Neural cell (in vitro differentiated cells): ENCODE measurements at regions not wholly inside any gene's neighbourhood (a gene's known extent, or its start where the extent isn't known, plus 50 kb on each side); places are given as distances from the start of the nearest gene placed in this dataset.

Experiments
- CTCF ChIP-seq: fragments of 450-650 bp; IDR thresholded peaks from 2 replicates; pipeline ENCODE4 v1.5.1; 2014; ENCODE audit warnings: antibody characterized with exemption, mild to moderate bottlenecking, moderate library complexity; ENCODE audit not compliant: poor library complexity, severe bottlenecking
- EZH2 ChIP-seq: fragments of 200-600, 300-800 bp; shearing (Covaris generic), sonication (generic); IDR thresholded peaks from 2 replicates; pipeline ENCODE4 v1.6.1; 2014; ENCODE audit warnings: antibody characterized with exemption, low read length, borderline replicate concordance, mild to moderate bottlenecking; ENCODE audit not compliant: insufficient read depth, poor library complexity, severe bottlenecking
- POLR2AphosphoS5 ChIP-seq: IDR thresholded peaks from 2 replicates; pipeline ENCODE4 v1.6.1; 2012
- RAD21 ChIP-seq: fragments of 450-650 bp; conservative IDR thresholded peaks from 2 replicates; pipeline ENCODE4 v1.6.1; 2014; ENCODE audit warnings: antibody characterized with exemption, mild to moderate bottlenecking, moderate library complexity
- SMC3 ChIP-seq: fragments of 450-650 bp; conservative IDR thresholded peaks from 2 replicates; pipeline ENCODE4 v1.6.1; 2014; ENCODE audit warnings: antibody characterized with exemption, mild to moderate bottlenecking, moderate library complexity; ENCODE audit not compliant: poor library complexity

- TF ChIP-seq CTCF (no peak), EZH2 (no peak), SMC3 (no peak), RAD21 (no peak), POLR2AphosphoS5 (no peak)
These were observed 86.4 kb downstream of the MICALL2 start for GRCh38 chr7:1372671-1373379.
